Coronary artery (tissue), 2 donors: ENCODE measurements at regions not wholly inside any gene's neighbourhood (a gene's known extent, or its start where the extent isn't known, plus 50 kb on each side); places are given as distances from the start of the nearest gene placed in this dataset.

Source experiments
- DNase-seq: peaks from one replicate; pipeline ENCODE4 v3.0.0-alpha.2; 2017; ENCODE audit warnings: low spot score
- H3K27ac ChIP-seq, 2 donors: fragments of 200-600 bp; sonication (generic); one replicate each; pipeline ENCODE4 v1.5.1; 2016 to 2019
- H3K4me3 ChIP-seq: fragments of 200-600 bp; sonication (generic); 2 replicates; pipeline ENCODE4 v1.5.1; 2016; ENCODE audit warnings: mild to moderate bottlenecking, moderate library complexity
- CTCF ChIP-seq: fragments of 200-600 bp; sonication (generic); IDR thresholded peaks from one replicate; pipeline ENCODE4 v1.5.1; 2019; ENCODE audit warnings: antibody characterized with exemption

DNA sequence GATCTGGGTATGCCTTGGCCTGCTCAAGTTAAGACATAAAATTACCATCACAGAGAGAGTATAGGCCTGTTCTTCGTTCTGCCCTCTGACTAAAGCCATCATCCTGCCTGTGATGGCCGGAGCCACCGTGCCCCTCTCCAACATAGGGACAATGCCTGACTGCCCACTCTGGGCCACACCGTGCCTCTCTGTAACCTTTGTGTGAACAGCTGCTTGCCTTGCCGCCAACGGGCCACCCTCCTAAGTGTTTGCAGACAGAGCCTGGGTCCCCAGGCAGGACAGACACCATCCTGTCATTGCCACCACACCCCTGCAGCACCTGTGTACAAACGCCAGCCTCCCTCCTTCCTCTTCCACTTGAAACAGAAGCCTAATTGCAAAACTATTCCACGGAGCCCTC is 298.7 kb upstream of the TENM3 start:
- H3K27ac ChIP-seq: no peak overlapping the region
- no peak for DNase-seq
- no peak for TF ChIP-seq CTCF
- H3K4me3 ChIP-seq: no peak overlapping the region

- Histone ChIP-seq H3K27ac (no peak overlapping the region), H3K4me3 (no peak overlapping the region)
- TF ChIP-seq CTCF: no peak
- DNase-seq: no peak
These were observed 296.3 kb upstream of the TENM3 start for GRCh38 chr4:181946902-181947301.

DNA sequence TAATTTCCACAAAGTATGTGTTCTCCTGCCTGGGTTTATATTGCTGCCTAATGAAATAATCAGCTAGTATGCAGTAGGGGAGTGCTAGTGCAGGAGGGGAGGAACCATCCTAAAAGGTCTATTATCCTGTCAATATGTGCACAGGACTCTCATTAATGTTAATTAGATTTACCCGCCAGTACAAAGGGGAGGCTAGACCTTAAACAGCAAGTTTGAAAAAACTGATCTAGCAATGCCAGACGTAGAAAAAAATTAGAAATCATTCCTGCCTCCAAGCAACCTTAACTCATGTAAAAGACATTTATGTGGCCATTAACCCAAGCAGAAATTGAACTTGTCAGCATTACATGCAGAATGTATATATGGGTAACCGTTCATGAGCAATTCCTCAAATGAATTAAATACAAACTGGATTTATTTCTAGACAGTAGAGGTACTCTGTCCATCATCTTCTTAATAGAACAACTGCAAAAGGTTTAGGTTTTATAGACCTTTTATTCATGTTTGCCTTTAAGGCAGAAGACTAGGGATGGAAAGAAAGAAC is 294.3 kb upstream of the TENM3 start:
- no peak for DNase-seq
- no peak for TF ChIP-seq CTCF
- Histone ChIP-seq H3K4me3 (no peak overlapping the region), H3K27ac (no peak overlapping the region)

DNA sequence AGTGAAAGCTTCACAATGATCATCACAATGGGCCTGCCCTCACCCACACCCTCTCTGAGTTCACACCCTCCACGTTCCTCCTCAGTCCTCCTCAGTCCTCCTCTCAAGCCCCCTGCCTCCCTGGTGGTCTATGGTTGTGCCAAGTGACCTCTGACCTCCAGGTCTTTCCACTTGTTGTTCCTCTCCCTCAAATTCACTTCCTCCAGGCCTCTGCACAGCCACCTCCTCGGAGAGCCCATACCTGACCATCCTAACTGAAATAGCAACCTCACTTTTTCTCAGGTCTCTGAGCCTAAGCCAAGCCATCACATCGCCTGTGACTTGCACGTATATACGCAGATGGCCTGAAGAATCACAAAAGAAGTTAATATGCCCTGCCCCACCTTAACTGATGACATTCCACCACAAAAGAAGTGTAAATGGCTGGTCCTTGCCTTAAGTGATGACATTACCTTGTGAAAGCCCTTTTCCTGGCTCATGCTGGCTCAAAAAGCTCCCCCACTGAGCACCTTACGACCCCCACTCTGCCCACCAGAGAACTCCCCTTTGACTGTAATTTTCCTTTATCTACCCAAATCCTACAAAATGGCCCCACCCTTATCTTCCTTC is 293.4 kb upstream of the TENM3 start:
- DNase-seq: no peak
- Histone ChIP-seq H3K27ac (no peak overlapping the region), H3K4me3 (no peak overlapping the region)
- TF ChIP-seq CTCF: no peak

GRCh38 chr4:181950372-181951127 is 292.7 kb upstream of the TENM3 start:
- Histone ChIP-seq H3K4me3 (no peak overlapping the region), H3K27ac (no peak overlapping the region)
- DNase-seq: no peak
- TF ChIP-seq CTCF: no peak

- no peak for TF ChIP-seq CTCF
- no peak overlapping the region for H3K4me3 ChIP-seq
- H3K27ac ChIP-seq: no peak overlapping the region
- DNase-seq: no peak
These were observed 291.9 kb upstream of the TENM3 start for GRCh38 chr4:181951265-181951664.

DNA sequence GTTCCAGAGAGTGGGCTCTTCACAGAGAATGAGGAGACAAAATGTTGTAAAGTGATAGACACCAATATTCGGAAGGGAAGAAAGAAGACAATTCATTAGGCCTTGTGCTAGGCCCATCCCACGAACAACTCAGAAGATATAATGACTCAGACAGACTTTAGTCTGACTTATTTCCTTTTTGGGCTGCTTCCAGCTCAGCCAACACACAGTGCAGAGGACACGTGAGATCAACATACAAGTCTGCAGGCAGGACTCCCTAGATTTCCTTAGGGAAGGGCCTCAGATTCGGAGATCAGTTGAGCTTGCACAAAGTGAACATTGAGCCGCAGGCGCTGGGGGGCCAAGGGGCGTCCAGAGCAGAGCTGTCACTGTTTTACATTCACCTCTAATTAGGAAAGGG is 290.7 kb upstream of the TENM3 start:
- DNase-seq: no peak

More for the DNA sequence above, 290.7 kb upstream of the TENM3 start:
- TF ChIP-seq CTCF: no peak
- no peak overlapping the region for H3K4me3 ChIP-seq
- H3K27ac ChIP-seq: no peak overlapping the region
